ENCODE measurements at regions not wholly inside any gene's neighbourhood (a gene's known extent, or its start where the extent isn't known, plus 50 kb on each side); places are given as distances from the start of the nearest gene placed in this dataset.

DNA sequence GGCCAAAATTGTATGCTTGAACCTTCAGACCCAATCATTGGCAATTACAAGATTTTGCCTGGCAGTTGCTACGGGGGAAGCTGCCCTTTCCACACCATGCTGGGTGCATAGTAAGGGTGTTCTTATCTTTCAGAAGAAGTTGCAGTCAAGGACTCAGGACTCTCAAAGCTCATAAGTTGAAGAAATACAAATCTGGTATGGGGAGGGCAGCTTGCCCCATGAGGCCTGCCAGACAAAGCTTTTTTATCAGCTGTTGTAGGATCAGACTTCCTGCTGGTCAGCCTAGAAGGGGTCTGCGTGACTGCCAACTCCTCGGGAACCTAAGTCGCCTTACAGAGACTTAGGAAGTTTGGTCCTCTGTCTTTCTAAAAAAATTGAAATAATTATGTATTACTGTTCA lies 174.9 kb upstream of the TECRL start:
- H3K9me3 ChIP-seq (ENCODE audit: control insufficient read depth, insufficient read depth, low read length): peaks cover 1% of the 10 kb centered on the region
- Mint-ChIP-seq H3K27me3 (ENCODE audit: low read depth in 2 of 2) (no peaks in the 10 kb centered on the region), H3K9me3 (peaks cover 0 to 9% of the 10 kb centered on the region in 2 donors), H3K27ac (no peak overlapping the region), H3K4me3 (no peak overlapping the region), H3K36me3 (no peaks in the 10 kb centered on the region), H3K4me1 (no peaks in the 10 kb centered on the region)
- no peak for DNase-seq
- H3K27ac ChIP-seq (ENCODE audit: low read length): no peak overlapping the region
- no peak overlapping the region for H3K4me3 ChIP-seq (ENCODE audit: low read length)
- TF ChIP-seq, protein P1, sequence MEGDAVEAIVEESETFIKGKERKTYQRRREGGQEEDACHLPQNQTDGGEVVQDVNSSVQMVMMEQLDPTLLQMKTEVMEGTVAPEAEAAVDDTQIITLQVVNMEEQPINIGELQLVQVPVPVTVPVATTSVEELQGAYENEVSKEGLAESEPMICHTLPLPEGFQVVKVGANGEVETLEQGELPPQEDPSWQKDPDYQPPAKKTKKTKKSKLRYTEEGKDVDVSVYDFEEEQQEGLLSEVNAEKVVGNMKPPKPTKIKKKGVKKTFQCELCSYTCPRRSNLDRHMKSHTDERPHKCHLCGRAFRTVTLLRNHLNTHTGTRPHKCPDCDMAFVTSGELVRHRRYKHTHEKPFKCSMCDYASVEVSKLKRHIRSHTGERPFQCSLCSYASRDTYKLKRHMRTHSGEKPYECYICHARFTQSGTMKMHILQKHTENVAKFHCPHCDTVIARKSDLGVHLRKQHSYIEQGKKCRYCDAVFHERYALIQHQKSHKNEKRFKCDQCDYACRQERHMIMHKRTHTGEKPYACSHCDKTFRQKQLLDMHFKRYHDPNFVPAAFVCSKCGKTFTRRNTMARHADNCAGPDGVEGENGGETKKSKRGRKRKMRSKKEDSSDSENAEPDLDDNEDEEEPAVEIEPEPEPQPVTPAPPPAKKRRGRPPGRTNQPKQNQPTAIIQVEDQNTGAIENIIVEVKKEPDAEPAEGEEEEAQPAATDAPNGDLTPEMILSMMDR (IDR thresholded peaks at IDR 0.05): no peak
- H3K27me3 ChIP-seq (ENCODE audit: control insufficient read depth, insufficient read depth, low read length): no peaks in the 10 kb centered on the region
- intact Hi-C loops (cut with micrococcal nuclease): no loop called here
- no peaks in the 10 kb centered on the region for H3K36me3 ChIP-seq (ENCODE audit: control insufficient read depth, insufficient read depth, low read length)
- ATAC-seq: no peak
- WGBS (ENCODE audit: insufficient coverage): 86% methylated on average over 4 of the region's 4 CpGs
- H3K4me1 ChIP-seq (ENCODE audit: control insufficient read depth, insufficient read depth, low read length): no peaks in the 10 kb centered on the region

DNA sequence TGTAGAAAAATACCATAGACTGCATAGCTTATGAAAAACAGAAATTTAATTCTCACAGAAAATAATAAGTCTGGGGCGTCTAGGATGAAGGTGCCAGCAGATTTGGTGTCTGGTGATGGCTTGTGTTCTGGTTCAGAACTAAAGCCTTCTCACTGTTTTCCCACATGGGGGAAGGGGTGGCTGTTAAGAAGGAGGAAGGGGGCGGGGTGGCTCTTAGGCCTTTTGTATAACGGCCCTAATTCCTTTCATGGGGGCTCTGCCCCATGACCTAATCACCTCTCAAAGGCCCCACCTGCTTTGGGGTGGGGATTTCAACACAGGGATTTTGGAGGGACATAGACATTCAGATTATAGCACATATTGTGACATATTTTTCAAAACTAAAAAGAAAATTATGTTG lies 173.2 kb upstream of the TECRL start:
- Mint-ChIP-seq H3K27ac (no peak overlapping the region), H3K4me3 (no peak overlapping the region), H3K9me3 (peaks cover 2 to 12% of the 10 kb centered on the region in 2 donors), H3K27me3 (ENCODE audit: low read depth in 2 of 2) (no peaks in the 10 kb centered on the region), H3K36me3 (no peaks in the 10 kb centered on the region), H3K4me1 (no peaks in the 10 kb centered on the region)
- Histone ChIP-seq H3K36me3 (ENCODE audit: control insufficient read depth, insufficient read depth, low read length) (no peaks in the 10 kb centered on the region), H3K27me3 (ENCODE audit: control insufficient read depth, insufficient read depth, low read length) (no peaks in the 10 kb centered on the region), H3K27ac (ENCODE audit: low read length) (no peak overlapping the region), H3K4me3 (ENCODE audit: low read length) (no peak overlapping the region), H3K9me3 (ENCODE audit: control insufficient read depth, insufficient read depth, low read length) (no peaks in the 10 kb centered on the region), H3K4me1 (ENCODE audit: control insufficient read depth, insufficient read depth, low read length) (no peaks in the 10 kb centered on the region)
- WGBS (ENCODE audit: insufficient coverage): 100% methylated on average over 1 of the region's 3 CpGs
- TF ChIP-seq, protein P1 (IDR thresholded peaks at IDR 0.05): no peak
- ATAC-seq (no peak), DNase-seq (no peak)
- intact Hi-C loops (cut with micrococcal nuclease): no loop called here

DNA sequence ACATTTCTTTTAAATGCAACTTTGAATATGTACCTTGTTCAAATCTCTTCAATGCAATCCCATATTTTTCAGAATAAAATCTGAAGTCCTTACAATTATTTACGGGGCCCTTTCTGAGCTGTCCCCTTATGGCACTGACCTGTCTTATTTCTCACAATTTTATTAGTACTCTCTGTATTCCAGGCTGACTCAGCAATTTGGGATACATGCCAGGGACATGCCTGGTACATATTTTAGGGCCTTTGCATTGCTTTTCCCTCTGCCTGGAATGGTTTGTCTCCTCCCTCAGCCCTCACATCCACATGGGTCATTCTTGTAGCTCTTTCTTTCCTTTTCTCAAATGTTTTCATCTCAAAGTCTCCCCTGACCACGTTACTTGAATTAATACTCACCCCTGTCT lies 172.2 kb upstream of the TECRL start:
- H3K36me3 Mint-ChIP-seq: no peaks in the 10 kb centered on the region
- Histone ChIP-seq H3K36me3 (ENCODE audit: control insufficient read depth, insufficient read depth, low read length) (no peaks in the 10 kb centered on the region), H3K27me3 (ENCODE audit: control insufficient read depth, insufficient read depth, low read length) (no peaks in the 10 kb centered on the region), H3K27ac (ENCODE audit: low read length) (no peak overlapping the region), H3K4me3 (ENCODE audit: low read length) (no peak overlapping the region), H3K4me1 (ENCODE audit: control insufficient read depth, insufficient read depth, low read length) (no peaks in the 10 kb centered on the region), H3K9me3 (ENCODE audit: control insufficient read depth, insufficient read depth, low read length) (no peaks in the 10 kb centered on the region)
- peaks cover 2 to 7% of the 10 kb centered on the region in 2 donors for H3K9me3 Mint-ChIP-seq
- WGBS (ENCODE audit: insufficient coverage): 79% methylated on average over 2 of the region's 2 CpGs
- ATAC-seq (no peak), DNase-seq (no peak)
- TF ChIP-seq, protein P1 (IDR thresholded peaks at IDR 0.05): no peak
- H3K4me1 Mint-ChIP-seq: no peaks in the 10 kb centered on the region
- H3K27me3 Mint-ChIP-seq (ENCODE audit: low read depth in 2 of 2): no peaks in the 10 kb centered on the region
- intact Hi-C loops (cut with micrococcal nuclease): no loop called here
- H3K27ac Mint-ChIP-seq: no peak overlapping the region
- H3K4me3 Mint-ChIP-seq: no peak overlapping the region

DNA sequence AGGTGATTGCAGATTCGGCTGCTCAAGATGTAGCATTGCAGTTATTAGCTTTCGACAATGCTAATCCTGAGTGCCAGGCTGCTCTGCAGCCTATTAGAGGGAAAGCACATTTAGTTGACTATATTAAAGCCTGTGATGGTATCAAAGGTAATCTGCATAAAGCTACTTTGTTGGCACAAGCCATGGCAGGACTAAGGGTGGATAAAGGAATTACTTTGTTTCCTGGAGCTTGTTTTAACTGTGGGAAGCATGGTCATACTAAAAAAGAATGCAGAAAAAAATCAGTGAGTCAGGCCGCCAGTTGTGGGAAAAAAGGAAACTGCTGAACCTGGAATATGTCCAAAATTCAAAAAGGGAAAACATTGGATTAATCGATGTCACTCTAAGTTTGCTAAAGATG lies 154.9 kb upstream of the TECRL start:
- peaks cover 2 to 7% of the 10 kb centered on the region in 2 donors for H3K9me3 Mint-ChIP-seq
- no peaks in the 10 kb centered on the region for H3K4me1 Mint-ChIP-seq
- H3K36me3 ChIP-seq (ENCODE audit: control insufficient read depth, insufficient read depth, low read length): no peaks in the 10 kb centered on the region
- H3K27me3 ChIP-seq (ENCODE audit: control insufficient read depth, insufficient read depth, low read length): no peaks in the 10 kb centered on the region
- WGBS (ENCODE audit: insufficient coverage): 74% methylated on average over 4 of the region's 4 CpGs
- H3K9me3 ChIP-seq (ENCODE audit: control insufficient read depth, insufficient read depth, low read length): no peaks in the 10 kb centered on the region
- no peak overlapping the region for H3K4me3 ChIP-seq (ENCODE audit: low read length)
- no peak overlapping the region for H3K4me3 Mint-ChIP-seq
- intact Hi-C loops (cut with micrococcal nuclease): no loop called here
- H3K4me1 ChIP-seq (ENCODE audit: control insufficient read depth, insufficient read depth, low read length): no peaks in the 10 kb centered on the region
- TF ChIP-seq, protein P1 (IDR thresholded peaks at IDR 0.05): no peak
- no peak for ATAC-seq
- H3K27ac Mint-ChIP-seq: no peak overlapping the region
- no peaks in the 10 kb centered on the region for H3K36me3 Mint-ChIP-seq
- H3K27ac ChIP-seq (ENCODE audit: low read length): no peak overlapping the region
- no peaks in the 10 kb centered on the region for H3K27me3 Mint-ChIP-seq (ENCODE audit: low read depth in 2 of 2)
- no peak for DNase-seq
